ENCODE measurements at regions not wholly inside any gene's neighbourhood (a gene's known extent, or its start where the extent isn't known, plus 50 kb on each side); places are given as distances from the start of the nearest gene placed in this dataset.
A peak's percentile ranks its signal among the peaks of the same experiment; 100 is the strongest.

GRCh38 chr4:174122705-174123104, 160.8 kb downstream of the FBXO8 start:
- H3K27ac ChIP-seq (replicated peaks): no peak overlapping the region
- peaks cover 6% of the 10 kb centered on the region for H3K27me3 ChIP-seq (ENCODE audit: insufficient read depth, poor library complexity, severe bottlenecking)
- no peak for DNase-seq (ENCODE audit: low read depth in 1 of 2, low spot score in 1 of 2)
- H3K4me3 ChIP-seq (replicated peaks; ENCODE audit: insufficient read depth, low read length): no peak overlapping the region
- TF ChIP-seq POLR2AphosphoS5 (IDR thresholded peaks at IDR 0.05; ENCODE audit: low read depth) (no peak), SPI1 (IDR thresholded peaks at IDR 0.05; ENCODE audit: borderline replicate concordance, low read depth) (no peak), GABPA (IDR thresholded peaks at IDR 0.05; ENCODE audit: low read depth) (no peak), REST (IDR thresholded peaks at IDR 0.05; ENCODE audit: insufficient replicate concordance, low read depth) (no peak)
- TF ChIP-seq, protein P1, sequence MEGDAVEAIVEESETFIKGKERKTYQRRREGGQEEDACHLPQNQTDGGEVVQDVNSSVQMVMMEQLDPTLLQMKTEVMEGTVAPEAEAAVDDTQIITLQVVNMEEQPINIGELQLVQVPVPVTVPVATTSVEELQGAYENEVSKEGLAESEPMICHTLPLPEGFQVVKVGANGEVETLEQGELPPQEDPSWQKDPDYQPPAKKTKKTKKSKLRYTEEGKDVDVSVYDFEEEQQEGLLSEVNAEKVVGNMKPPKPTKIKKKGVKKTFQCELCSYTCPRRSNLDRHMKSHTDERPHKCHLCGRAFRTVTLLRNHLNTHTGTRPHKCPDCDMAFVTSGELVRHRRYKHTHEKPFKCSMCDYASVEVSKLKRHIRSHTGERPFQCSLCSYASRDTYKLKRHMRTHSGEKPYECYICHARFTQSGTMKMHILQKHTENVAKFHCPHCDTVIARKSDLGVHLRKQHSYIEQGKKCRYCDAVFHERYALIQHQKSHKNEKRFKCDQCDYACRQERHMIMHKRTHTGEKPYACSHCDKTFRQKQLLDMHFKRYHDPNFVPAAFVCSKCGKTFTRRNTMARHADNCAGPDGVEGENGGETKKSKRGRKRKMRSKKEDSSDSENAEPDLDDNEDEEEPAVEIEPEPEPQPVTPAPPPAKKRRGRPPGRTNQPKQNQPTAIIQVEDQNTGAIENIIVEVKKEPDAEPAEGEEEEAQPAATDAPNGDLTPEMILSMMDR (IDR thresholded peaks at IDR 0.05; ENCODE audit: insufficient read depth, low read length): no peak

- Histone ChIP-seq H3K4me3 (replicated peaks; ENCODE audit: insufficient read depth, low read length) (peak overlapping the region; percentile 28), H3K27me3 (ENCODE audit: insufficient read depth, poor library complexity, severe bottlenecking) (peaks cover 6% of the 10 kb centered on the region), H3K27ac (replicated peaks) (no peak overlapping the region)
- peak; percentile 44 to 59 for DNase-seq (ENCODE audit: low read depth in 1 of 2, low spot score in 1 of 2)
- TF ChIP-seq POLR2AphosphoS5 (IDR thresholded peaks at IDR 0.05; ENCODE audit: low read depth): no peak
- TF ChIP-seq REST (IDR thresholded peaks at IDR 0.05; ENCODE audit: insufficient replicate concordance, low read depth): no peak
- TF ChIP-seq, protein P1 (IDR thresholded peaks at IDR 0.05; ENCODE audit: insufficient read depth, low read length): peak; percentile 24
These were observed 162.8 kb downstream of the FBXO8 start for GRCh38 chr4:174120446-174121295.

DNA sequence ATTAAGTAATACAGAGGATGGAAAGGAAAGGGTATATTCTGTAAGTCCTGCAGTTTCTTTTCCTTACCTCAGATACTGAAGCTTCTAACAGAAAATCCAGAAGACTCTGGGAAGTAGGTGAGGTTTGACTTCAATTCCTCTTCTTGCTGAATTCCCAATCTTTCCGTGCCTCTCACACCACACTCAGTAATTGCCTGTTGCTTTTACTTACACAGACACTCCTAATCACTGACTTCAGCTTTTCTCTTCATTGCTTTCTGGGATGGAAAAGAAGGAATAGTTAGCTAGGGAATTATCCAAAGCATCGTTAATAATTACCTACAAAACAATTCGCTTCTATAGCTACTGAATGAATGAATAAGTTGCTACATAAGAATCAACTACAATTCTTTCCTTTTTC, 163.6 kb downstream of the FBXO8 start:
- no peak for TF ChIP-seq REST (IDR thresholded peaks at IDR 0.05; ENCODE audit: insufficient replicate concordance, low read depth)
- H3K4me3 ChIP-seq (replicated peaks; ENCODE audit: insufficient read depth, low read length): no peak overlapping the region
- H3K27me3 ChIP-seq (ENCODE audit: insufficient read depth, poor library complexity, severe bottlenecking): peaks cover 4% of the 10 kb centered on the region
- DNase-seq (ENCODE audit: low read depth in 1 of 2, low spot score in 1 of 2): no peak
- no peak overlapping the region for H3K27ac ChIP-seq (replicated peaks)

All from HL-60 (cell line).